Bronchial epithelial cell (primary cell): ENCODE measurements at regions not wholly inside any gene's neighbourhood (a gene's known extent, or its start where the extent isn't known, plus 50 kb on each side); places are given as distances from the start of the nearest gene placed in this dataset.
A peak's percentile ranks its signal among the peaks of the same experiment; 100 is the strongest.

ENCODE experiments used
- DNase-seq: peaks from one replicate; pipeline ENCODE4 v3.0.0-alpha.2; 2010; ENCODE audit warnings: low read depth
- FAIRE-seq: peaks from 2 replicates; lab custom pipeline; 2011; peaks lifted over from hg19 to GRCh38; lab: Jason Lieb, UNC
- H3K27me3 ChIP-seq: 2 replicates; pipeline ENCODE4 v1.5.1; 2011; ENCODE audit warnings: low read length; ENCODE audit not compliant: control insufficient read depth, insufficient read depth
- H3K36me3 ChIP-seq: 2 replicates; pipeline ENCODE4 v1.5.1; 2011; ENCODE audit warnings: low read length; ENCODE audit not compliant: control insufficient read depth, insufficient read depth
- H3K4me3 ChIP-seq: 2 replicates; pipeline ENCODE4 v1.5.1; 2011; ENCODE audit warnings: mild to moderate bottlenecking, low read depth, low read length, control low read depth
- CTCF ChIP-seq: IDR thresholded peaks from 2 replicates; pipeline ENCODE4 v1.5.1; 2011; ENCODE audit warnings: mild to moderate bottlenecking, moderate library complexity, low read length, control low read depth, inconsistent platforms; ENCODE audit not compliant: insufficient read depth, severe bottlenecking

GRCh38 chrX:4579999-4580398 lies 866.5 kb upstream of the PRKX start:
- DNase-seq = no peak
- Histone ChIP-seq H3K27me3 (no peaks in the 10 kb centered on the region), H3K36me3 (no peaks in the 10 kb centered on the region), H3K4me3 (no peak overlapping the region)
- no peak for FAIRE-seq
- TF ChIP-seq CTCF = no peak

GRCh38 chrX:4579480-4579879 lies 866.0 kb upstream of the PRKX start:
- no peak for FAIRE-seq
- TF ChIP-seq CTCF = no peak

GRCh38 chrX:4572691-4573090 lies 859.2 kb upstream of the PRKX start:
- H3K36me3 ChIP-seq = no peaks in the 10 kb centered on the region
- FAIRE-seq = no peak
- H3K27me3 ChIP-seq = no peaks in the 10 kb centered on the region
- H3K4me3 ChIP-seq = no peak overlapping the region
- DNase-seq = no peak
- no peak for TF ChIP-seq CTCF

More at GRCh38 chrX:4579480-4579879, 866.0 kb upstream of the PRKX start:
- H3K27me3 ChIP-seq = no peaks in the 10 kb centered on the region
- H3K36me3 ChIP-seq = no peaks in the 10 kb centered on the region
- H3K4me3 ChIP-seq = no peak overlapping the region
- no peak for DNase-seq

GRCh38 chrX:4570151-4570550 lies 856.7 kb upstream of the PRKX start:
- no peaks in the 10 kb centered on the region for H3K36me3 ChIP-seq
- DNase-seq (peak; percentile 40), FAIRE-seq (no peak)
- TF ChIP-seq CTCF = no peak
- no peaks in the 10 kb centered on the region for H3K27me3 ChIP-seq
- no peak overlapping the region for H3K4me3 ChIP-seq

- no peak for TF ChIP-seq CTCF
- FAIRE-seq (no peak), DNase-seq (no peak)
- Histone ChIP-seq H3K4me3 (no peak overlapping the region), H3K36me3 (no peaks in the 10 kb centered on the region), H3K27me3 (no peaks in the 10 kb centered on the region)
These were observed 846.7 kb upstream of the PRKX start for GRCh38 chrX:4560192-4560591.

- Histone ChIP-seq H3K4me3 (no peak overlapping the region), H3K36me3 (no peaks in the 10 kb centered on the region), H3K27me3 (no peaks in the 10 kb centered on the region)
- DNase-seq (no peak), FAIRE-seq (no peak)
- TF ChIP-seq CTCF = peak; percentile 23
These were observed 836.6 kb upstream of the PRKX start for GRCh38 chrX:4550018-4550417.
